Neural cell (in vitro differentiated cells): ENCODE measurements at regions not wholly inside any gene's neighbourhood (a gene's known extent, or its start where the extent isn't known, plus 50 kb on each side); places are given as distances from the start of the nearest gene placed in this dataset.
A peak's percentile ranks its signal among the peaks of the same experiment; 100 is the strongest.

Experiments used
- H2AFZ ChIP-seq: fragments of 200-600, 300-800 bp; sonication (generic), shearing (Covaris generic); 2 replicates; pipeline ENCODE4 v1.6.0; 2014; ENCODE audit warnings: low read depth, mild to moderate bottlenecking, antibody characterized with exemption, low read length, moderate library complexity
- H3F3A ChIP-seq: fragments of 200-600 bp; shearing (Covaris generic); 2 replicates; pipeline ENCODE4 v1.6.1; 2016; ENCODE audit warnings: mild to moderate bottlenecking, moderate library complexity, mixed read lengths, antibody characterized with exemption, low read length; ENCODE audit not compliant: insufficient read depth, poor library complexity, severe bottlenecking
- H3K27ac ChIP-seq: fragments of 200-600, 300-800 bp; sonication (generic), shearing (Covaris generic); 2 replicates; pipeline ENCODE4 v1.5.1; 2014; ENCODE audit warnings: mild to moderate bottlenecking, low read length, moderate library complexity
- H3K27me3 ChIP-seq: fragments of 300-800, 200-600 bp; sonication (generic), shearing (Covaris generic); 2 replicates; pipeline ENCODE4 v1.6.0; 2014; ENCODE audit warnings: mild to moderate bottlenecking, low read depth, low read length, moderate library complexity; ENCODE audit not compliant: insufficient read depth
- H3K36me3 ChIP-seq: fragments of 300-800, 200-600 bp; sonication (generic), shearing (Covaris generic); 2 replicates; pipeline ENCODE4 v1.5.1; 2014; ENCODE audit warnings: mild to moderate bottlenecking, antibody characterized with exemption, low read length, moderate library complexity; ENCODE audit not compliant: insufficient read depth
- H3K4me2 ChIP-seq: fragments of 300-800, 200-600 bp; sonication (generic), shearing (Covaris generic); 2 replicates; pipeline ENCODE4 v1.6.0; 2014; ENCODE audit warnings: mild to moderate bottlenecking, low read length
- H3K4me3 ChIP-seq: fragments of 300-800, 200-600 bp; sonication (generic), shearing (Covaris generic); 2 replicates; pipeline ENCODE4 v1.5.1; 2014; ENCODE audit warnings: mild to moderate bottlenecking, low read length, moderate library complexity
- H3K79me2 ChIP-seq: fragments of 200-600 bp; shearing (Covaris generic); replicated peaks from 2 replicates; pipeline ENCODE4 v1.6.0; 2014; ENCODE audit warnings: mild to moderate bottlenecking, low read length, moderate library complexity; ENCODE audit not compliant: insufficient read depth
- H3K9ac ChIP-seq: fragments of 300-800, 200-600 bp; sonication (generic), shearing (Covaris generic); 2 replicates; pipeline ENCODE4 v1.6.1; 2016; ENCODE audit warnings: mild to moderate bottlenecking, low read length, mixed read lengths
- H3K9me2 ChIP-seq: fragments of 200-600 bp; shearing (Covaris generic); 2 replicates; pipeline ENCODE4 v1.6.1; 2016; ENCODE audit warnings: mild to moderate bottlenecking, low read length, mixed read lengths; ENCODE audit not compliant: insufficient read depth
- H3K9me3 ChIP-seq: fragments of 200-600, 300-800 bp; sonication (generic), shearing (Covaris generic); 2 replicates; pipeline ENCODE4 v1.6.1; 2016; ENCODE audit warnings: mild to moderate bottlenecking, mixed run types, low read length, moderate library complexity, mixed read lengths
- H4K20me1 ChIP-seq: fragments of 200-600 bp; shearing (Covaris generic); 2 replicates; pipeline ENCODE4 v1.6.1; 2016; ENCODE audit warnings: mild to moderate bottlenecking, mixed run types; ENCODE audit not compliant: insufficient read depth
- CTCF ChIP-seq: fragments of 450-650 bp; IDR thresholded peaks from 2 replicates; pipeline ENCODE4 v1.5.1; 2014; ENCODE audit warnings: antibody characterized with exemption, mild to moderate bottlenecking, moderate library complexity; ENCODE audit not compliant: poor library complexity, severe bottlenecking
- EP300 ChIP-seq: fragments of 450-650 bp; conservative IDR thresholded peaks from 2 replicates; pipeline ENCODE4 v1.6.1; 2014; ENCODE audit warnings: antibody characterized with exemption, mild to moderate bottlenecking, moderate library complexity; ENCODE audit not compliant: poor library complexity, severe bottlenecking
- EZH2 ChIP-seq: fragments of 200-600, 300-800 bp; shearing (Covaris generic), sonication (generic); IDR thresholded peaks from 2 replicates; pipeline ENCODE4 v1.6.1; 2014; ENCODE audit warnings: antibody characterized with exemption, low read length, borderline replicate concordance, mild to moderate bottlenecking; ENCODE audit not compliant: insufficient read depth, poor library complexity, severe bottlenecking
- MXI1 ChIP-seq: fragments of 450-650 bp; conservative IDR thresholded peaks from 2 replicates; pipeline ENCODE4 v1.6.1; 2014; ENCODE audit warnings: antibody characterized with exemption, mild to moderate bottlenecking; ENCODE audit not compliant: poor library complexity, severe bottlenecking
- POLR2AphosphoS5 ChIP-seq: IDR thresholded peaks from 2 replicates; pipeline ENCODE4 v1.6.1; 2012
- RAD21 ChIP-seq: fragments of 450-650 bp; conservative IDR thresholded peaks from 2 replicates; pipeline ENCODE4 v1.6.1; 2014; ENCODE audit warnings: antibody characterized with exemption, mild to moderate bottlenecking, moderate library complexity
- REST ChIP-seq: IDR thresholded peaks from 2 replicates; pipeline ENCODE4 v1.6.1; 2012; ENCODE audit warnings: borderline replicate concordance
- SMC3 ChIP-seq: fragments of 450-650 bp; conservative IDR thresholded peaks from 2 replicates; pipeline ENCODE4 v1.6.1; 2014; ENCODE audit warnings: antibody characterized with exemption, mild to moderate bottlenecking, moderate library complexity; ENCODE audit not compliant: poor library complexity
- TAF1 ChIP-seq: IDR thresholded peaks from 2 replicates; pipeline ENCODE4 v1.6.1; 2012; ENCODE audit warnings: low read depth

- H3K4me2 ChIP-seq, result no peak overlapping the region
- TF ChIP-seq POLR2AphosphoS5, result no peak
- TF ChIP-seq CTCF, result no peak
- no peak for TF ChIP-seq TAF1
- TF ChIP-seq MXI1, result no peak
- TF ChIP-seq EZH2, result no peak
- TF ChIP-seq REST, result no peak
- no peak for TF ChIP-seq RAD21
- no peak for TF ChIP-seq EP300
- TF ChIP-seq SMC3, result no peak
- no peaks in the 10 kb centered on the region for H4K20me1 ChIP-seq
- peak overlapping the region; percentile 41 for H3K9ac ChIP-seq
- H3K9me2 ChIP-seq, result no peaks in the 10 kb centered on the region
- H3K27me3 ChIP-seq, result no peaks in the 10 kb centered on the region
- H3F3A ChIP-seq, result no peaks in the 10 kb centered on the region
- no peaks in the 10 kb centered on the region for H3K36me3 ChIP-seq
- no peaks in the 10 kb centered on the region for H3K79me2 ChIP-seq
- peak overlapping the region; percentile 56 for H3K27ac ChIP-seq
- no peak overlapping the region for H3K4me3 ChIP-seq
- no peaks in the 10 kb centered on the region for H3K9me3 ChIP-seq
- peak overlapping the region; percentile 2 for H2AFZ ChIP-seq
Observed at GRCh38 chr14:94888121-94888520, 118.2 kb upstream of the GSC start.

- no peaks in the 10 kb centered on the region for H3F3A ChIP-seq
- H3K79me2 ChIP-seq, result no peaks in the 10 kb centered on the region
- peak overlapping the region; percentile 0 for H3K9ac ChIP-seq
- no peaks in the 10 kb centered on the region for H3K27me3 ChIP-seq
- H2AFZ ChIP-seq, result no peak overlapping the region
- no peaks in the 10 kb centered on the region for H3K36me3 ChIP-seq
- no peak overlapping the region for H3K4me3 ChIP-seq
- H3K4me2 ChIP-seq, result no peak overlapping the region
- TF ChIP-seq SMC3, result no peak
- no peak for TF ChIP-seq EZH2
- TF ChIP-seq CTCF, result no peak
- no peak for TF ChIP-seq TAF1
- no peak for TF ChIP-seq POLR2AphosphoS5
- TF ChIP-seq MXI1, result no peak
- no peak for TF ChIP-seq RAD21
- no peak for TF ChIP-seq EP300
- no peak for TF ChIP-seq REST
- no peaks in the 10 kb centered on the region for H4K20me1 ChIP-seq
- H3K9me3 ChIP-seq, result no peaks in the 10 kb centered on the region
- H3K27ac ChIP-seq, result peak overlapping the region; percentile 56
- H3K9me2 ChIP-seq, result no peaks in the 10 kb centered on the region
Observed at GRCh38 chr14:94887591-94887990, 117.7 kb upstream of the GSC start.
